Right atrium auricular region (tissue), 2 donors: ENCODE measurements at regions not wholly inside any gene's neighbourhood (a gene's known extent, or its start where the extent isn't known, plus 50 kb on each side); places are given as distances from the start of the nearest gene placed in this dataset.
A peak's percentile ranks its signal among the peaks of the same experiment; 100 is the strongest.

ENCODE experiments used
- DNase-seq: peaks from one replicate; pipeline ENCODE4 v3.0.0-alpha.2; 2019; ENCODE audit warnings: low spot score
- H3K27ac ChIP-seq, 2 donors: fragments of 200-600 bp; sonication (generic); 1 replicate in 1 of 2; 2 replicates in 1 of 2; pipeline ENCODE4 v1.5.1; 2016 to 2019
- H3K27me3 ChIP-seq, 2 donors: fragments of 200-600 bp; sonication (generic); one replicate each; pipeline versions ENCODE4 v1.5.1 to v1.6.0; 2017 to 2019
- H3K36me3 ChIP-seq: fragments of 200-600 bp; sonication (generic); one replicate; pipeline ENCODE4 v1.5.1; 2016
- H3K4me1 ChIP-seq, 2 donors: fragments of 200-600 bp; sonication (generic); one replicate each; pipeline versions ENCODE4 v1.5.1 to v1.6.0; 2017 to 2019
- H3K4me3 ChIP-seq, 2 donors: fragments of 200-600 bp; sonication (generic); 1 replicate in 1 of 2; 2 replicates in 1 of 2; pipeline ENCODE4 v1.5.1; 2017 to 2019; ENCODE audit warnings: mild to moderate bottlenecking in 1 of 2, moderate library complexity in 1 of 2
- H3K9me3 ChIP-seq, 2 donors: fragments of 200-600 bp; sonication (generic); one replicate each; pipeline ENCODE4 v1.5.1; 2019
- TF ChIP-seq, protein P1 (sequence below), 2 donors: fragments of 200-600 bp; sonication (generic); IDR thresholded peaks; one replicate each; pipeline ENCODE4 v1.5.1; 2019; ENCODE audit warnings: antibody characterized with exemption in 2 of 2

DNA sequence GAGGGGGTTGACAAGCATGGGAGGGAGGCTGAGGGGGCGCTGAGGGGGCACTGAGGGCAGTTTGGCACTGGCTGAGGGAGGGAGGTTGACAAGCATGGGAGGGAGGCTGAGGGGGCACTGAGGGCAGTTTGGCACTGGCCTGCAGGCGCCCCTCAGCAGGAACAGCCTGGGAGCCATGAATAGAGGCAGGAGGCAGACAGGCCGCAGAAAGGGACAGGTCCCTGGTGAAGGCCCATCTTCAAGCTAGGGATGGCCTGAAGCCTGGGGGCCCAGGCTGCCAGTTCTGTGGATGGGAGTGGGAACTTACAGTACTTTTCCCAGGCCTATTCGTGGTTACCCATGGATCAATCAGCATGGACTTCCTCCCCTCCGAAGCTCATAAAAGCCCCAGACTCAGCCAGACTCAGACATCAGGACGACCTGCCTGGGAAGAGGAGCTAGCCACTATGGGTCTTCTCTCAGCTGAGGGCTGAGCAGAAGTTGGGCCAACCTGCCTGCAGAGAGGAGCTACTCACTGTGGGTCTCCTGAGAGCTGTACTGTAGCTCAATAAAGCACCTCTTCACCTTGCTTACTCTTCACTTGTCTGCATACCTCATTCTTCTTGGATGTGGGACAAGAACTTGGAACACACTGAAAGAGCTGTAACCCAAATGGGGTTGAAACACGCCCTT is 72.8 kb upstream of the BRD7 start:
- TF ChIP-seq, protein P1, sequence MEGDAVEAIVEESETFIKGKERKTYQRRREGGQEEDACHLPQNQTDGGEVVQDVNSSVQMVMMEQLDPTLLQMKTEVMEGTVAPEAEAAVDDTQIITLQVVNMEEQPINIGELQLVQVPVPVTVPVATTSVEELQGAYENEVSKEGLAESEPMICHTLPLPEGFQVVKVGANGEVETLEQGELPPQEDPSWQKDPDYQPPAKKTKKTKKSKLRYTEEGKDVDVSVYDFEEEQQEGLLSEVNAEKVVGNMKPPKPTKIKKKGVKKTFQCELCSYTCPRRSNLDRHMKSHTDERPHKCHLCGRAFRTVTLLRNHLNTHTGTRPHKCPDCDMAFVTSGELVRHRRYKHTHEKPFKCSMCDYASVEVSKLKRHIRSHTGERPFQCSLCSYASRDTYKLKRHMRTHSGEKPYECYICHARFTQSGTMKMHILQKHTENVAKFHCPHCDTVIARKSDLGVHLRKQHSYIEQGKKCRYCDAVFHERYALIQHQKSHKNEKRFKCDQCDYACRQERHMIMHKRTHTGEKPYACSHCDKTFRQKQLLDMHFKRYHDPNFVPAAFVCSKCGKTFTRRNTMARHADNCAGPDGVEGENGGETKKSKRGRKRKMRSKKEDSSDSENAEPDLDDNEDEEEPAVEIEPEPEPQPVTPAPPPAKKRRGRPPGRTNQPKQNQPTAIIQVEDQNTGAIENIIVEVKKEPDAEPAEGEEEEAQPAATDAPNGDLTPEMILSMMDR (IDR thresholded peaks at IDR 0.05): no peak
- Histone ChIP-seq H3K4me3 (no peak overlapping the region), H3K27ac (no peak overlapping the region), H3K4me1 (no peaks in the 10 kb centered on the region), H3K27me3 (no peaks in the 10 kb centered on the region), H3K9me3 (peaks cover 10 to 30% of the 10 kb centered on the region in 2 donors), H3K36me3 (no peaks in the 10 kb centered on the region)
- no peak for DNase-seq

DNA sequence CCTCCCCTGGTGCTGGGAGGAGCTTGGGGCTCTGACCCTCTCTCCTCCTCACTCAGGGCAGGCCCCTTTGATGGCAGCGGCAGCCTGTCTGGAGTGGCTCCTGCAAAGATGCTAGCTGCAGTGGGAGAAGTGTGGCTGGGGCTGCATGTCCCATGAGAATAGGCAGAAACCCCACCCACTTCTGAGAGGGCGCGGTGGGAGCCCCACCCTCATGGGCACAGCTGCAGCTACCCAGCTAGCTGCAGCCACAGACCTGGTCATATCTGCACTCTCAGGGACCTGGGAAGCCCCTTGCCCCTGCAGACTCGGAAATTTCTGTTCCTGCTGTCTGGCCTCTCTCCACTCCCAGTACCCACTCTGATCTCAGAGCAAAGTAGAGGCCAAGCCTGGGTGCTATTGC is 72.2 kb upstream of the BRD7 start:
- TF ChIP-seq, protein P1 (IDR thresholded peaks at IDR 0.05): no peak

DNA sequence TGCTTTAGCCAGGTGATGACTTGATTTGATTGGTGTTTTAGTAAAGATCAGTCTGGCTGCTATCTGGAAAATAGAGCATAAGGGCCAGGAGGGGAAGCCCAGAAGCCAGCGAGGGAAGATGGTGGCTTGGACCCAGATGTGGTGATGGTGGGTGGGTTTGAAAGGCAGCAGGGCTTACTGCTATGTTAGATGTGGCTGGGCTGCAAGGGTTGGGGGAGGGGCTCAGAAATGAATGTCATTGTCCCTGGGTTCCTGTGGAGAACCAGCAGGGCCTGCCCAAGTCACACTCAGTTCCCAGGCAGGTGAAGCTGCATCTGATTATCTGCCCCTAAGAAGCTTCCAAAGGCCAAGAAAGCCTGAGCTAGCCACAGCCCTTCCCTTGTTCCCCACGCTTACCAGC is 71.7 kb upstream of the BRD7 start:
- Histone ChIP-seq H3K36me3 (no peaks in the 10 kb centered on the region), H3K4me1 (no peaks in the 10 kb centered on the region), H3K4me3 (no peak overlapping the region), H3K27ac (no peak overlapping the region), H3K9me3 (peaks cover 10 to 30% of the 10 kb centered on the region in 2 donors), H3K27me3 (no peaks in the 10 kb centered on the region)
- TF ChIP-seq, protein P1 (IDR thresholded peaks at IDR 0.05): no peak
- DNase-seq: no peak

More for the DNA sequence above, 72.2 kb upstream of the BRD7 start:
- Histone ChIP-seq H3K36me3 (no peaks in the 10 kb centered on the region), H3K9me3 (peaks cover 10 to 30% of the 10 kb centered on the region in 2 donors), H3K27me3 (no peaks in the 10 kb centered on the region), H3K4me1 (no peaks in the 10 kb centered on the region), H3K4me3 (no peak overlapping the region), H3K27ac (no peak overlapping the region)
- no peak for DNase-seq

DNA sequence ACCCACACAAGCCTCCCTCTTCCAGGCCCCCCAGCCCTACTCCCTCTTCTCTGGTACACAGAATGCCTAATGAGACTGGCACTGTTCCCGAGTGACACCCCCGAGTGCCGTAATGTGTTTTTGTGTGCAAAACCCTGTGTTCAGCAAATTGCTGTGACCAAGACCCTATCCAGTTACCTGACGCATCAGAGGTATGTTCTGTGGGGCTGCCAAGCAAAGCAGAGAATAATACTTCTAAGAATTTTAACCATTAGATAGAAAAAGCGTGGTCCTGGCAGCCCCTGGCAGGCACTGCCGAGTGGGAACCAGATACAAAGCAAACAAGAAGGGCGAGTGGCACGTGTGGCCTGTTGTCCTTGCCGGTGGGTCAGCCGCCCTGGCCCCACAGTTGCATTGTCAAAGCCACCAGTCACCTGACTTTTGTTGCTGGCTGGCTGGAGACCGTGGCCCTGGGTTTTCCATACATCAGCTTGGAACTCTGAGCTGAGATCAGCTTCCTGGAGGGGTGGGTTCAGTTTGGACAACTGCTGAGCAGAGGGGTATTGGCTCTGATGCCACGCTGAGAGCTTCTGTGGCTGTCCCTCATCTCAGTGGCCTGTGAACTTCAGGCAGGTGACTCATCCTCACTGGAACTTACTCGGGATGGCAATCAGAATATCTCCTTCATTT is 69.1 kb upstream of the BRD7 start:
- DNase-seq: peak; percentile 43
- peaks cover 10 to 30% of the 10 kb centered on the region in 2 donors for H3K9me3 ChIP-seq
- no peak overlapping the region for H3K27ac ChIP-seq
- TF ChIP-seq, protein P1 (IDR thresholded peaks at IDR 0.05): no peak
- no peaks in the 10 kb centered on the region for H3K36me3 ChIP-seq
- H3K4me1 ChIP-seq: no peaks in the 10 kb centered on the region
- H3K27me3 ChIP-seq: no peaks in the 10 kb centered on the region
- H3K4me3 ChIP-seq: no peak overlapping the region

DNA sequence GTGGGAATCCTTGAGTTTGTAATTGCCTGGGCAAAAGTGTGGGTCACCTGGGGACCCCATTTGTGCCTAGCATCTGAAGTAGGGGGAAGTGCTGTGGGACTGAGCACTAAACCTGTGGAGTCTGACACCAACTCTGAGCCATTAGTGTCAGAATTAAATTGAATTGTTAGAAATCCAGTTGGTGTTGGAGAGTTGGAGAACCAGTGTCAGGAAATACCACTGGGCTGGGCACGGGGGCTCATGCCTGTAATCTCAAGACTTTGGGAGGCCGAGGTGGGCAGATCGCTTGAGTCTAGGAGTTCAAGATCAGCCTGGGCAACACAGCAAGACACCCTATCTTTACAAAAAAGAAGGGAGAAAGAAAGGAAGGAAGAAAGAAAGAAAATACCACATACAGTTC is 67.5 kb upstream of the BRD7 start:
- H3K27me3 ChIP-seq: no peaks in the 10 kb centered on the region
- H3K36me3 ChIP-seq: no peaks in the 10 kb centered on the region
- no peak overlapping the region for H3K27ac ChIP-seq
- peaks cover 5 to 18% of the 10 kb centered on the region in 2 donors for H3K9me3 ChIP-seq
- DNase-seq: no peak
- H3K4me3 ChIP-seq: no peak overlapping the region
- TF ChIP-seq, protein P1 (IDR thresholded peaks at IDR 0.05): no peak
- no peaks in the 10 kb centered on the region for H3K4me1 ChIP-seq
